Adipocyte (in vitro differentiated cells): ENCODE measurements at regions not wholly inside any gene's neighbourhood (a gene's known extent, or its start where the extent isn't known, plus 50 kb on each side); places are given as distances from the start of the nearest gene placed in this dataset.
"Not testable (repeated sequence)": the region's sequence is repeated elsewhere in the genome, so short reads cannot be mapped to it uniquely, and the experiment has no call there.

Experiments used
- DNase-seq: peaks from one replicate; pipeline ENCODE4 v3.0.0-alpha.2; 2015; ENCODE audit warnings: low read depth
- H3K27me3 ChIP-seq: replicated peaks from 2 replicates; pipeline ENCODE4 v1.7.0; 2013; ENCODE audit warnings: mild to moderate bottlenecking, low read length, moderate library complexity; ENCODE audit not compliant: control insufficient read depth, insufficient read depth
- H3K36me3 ChIP-seq: 2 replicates; pipeline ENCODE4 v1.7.0; 2013; ENCODE audit warnings: low read length, mild to moderate bottlenecking, moderate library complexity; ENCODE audit not compliant: control insufficient read depth, insufficient read depth, severe bottlenecking
- H3K4me1 ChIP-seq: 2 replicates; pipeline ENCODE4 v1.7.0; 2013; ENCODE audit warnings: mild to moderate bottlenecking, low read length, moderate library complexity; ENCODE audit not compliant: control insufficient read depth, insufficient read depth
- H3K4me3 ChIP-seq: 2 replicates; pipeline ENCODE4 v1.7.0; 2013; ENCODE audit warnings: mild to moderate bottlenecking, low read length, moderate library complexity
- H3K9ac ChIP-seq: 2 replicates; pipeline ENCODE4 v1.7.0; 2013; ENCODE audit warnings: mild to moderate bottlenecking, low read length, moderate library complexity
- H3K9me3 ChIP-seq: 2 replicates; pipeline ENCODE4 v1.7.0; 2013; ENCODE audit warnings: mild to moderate bottlenecking, low read length, moderate library complexity; ENCODE audit not compliant: control insufficient read depth

DNA sequence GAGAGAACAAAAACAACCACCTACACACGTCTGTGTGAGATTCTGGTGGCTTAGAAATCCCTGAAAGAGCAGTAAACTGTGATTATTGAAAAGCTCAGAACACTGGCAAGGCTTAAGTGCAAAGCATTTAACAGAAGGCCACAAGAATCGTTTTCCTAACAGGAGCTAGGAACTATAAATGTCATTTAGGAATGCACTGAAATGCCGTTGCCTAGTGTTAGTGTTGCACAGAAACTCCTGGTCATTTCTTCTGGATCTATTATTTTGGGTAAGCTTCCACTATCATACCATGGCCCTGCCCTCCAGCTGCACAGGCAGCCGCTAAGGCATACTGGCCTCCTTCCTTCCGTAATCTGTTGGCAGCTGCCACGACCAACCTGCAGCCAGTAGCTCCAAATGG lies 923.2 kb downstream of the NLGN4X start:
- no peaks in the 10 kb centered on the region for H3K27me3 ChIP-seq
- DNase-seq = no peak
- H3K4me3 ChIP-seq = no peak overlapping the region
- H3K9ac ChIP-seq = no peak overlapping the region
- H3K4me1 ChIP-seq = no peaks in the 10 kb centered on the region
- H3K36me3 ChIP-seq = no peaks in the 10 kb centered on the region
- H3K9me3 ChIP-seq = no peaks in the 10 kb centered on the region

GRCh38 chrX:5295004-5295403 lies 933.7 kb downstream of the NLGN4X start:
- no peak overlapping the region for H3K4me3 ChIP-seq
- H3K9me3 ChIP-seq = peaks cover 3% of the 10 kb centered on the region
- no peaks in the 10 kb centered on the region for H3K36me3 ChIP-seq
- H3K4me1 ChIP-seq = no peaks in the 10 kb centered on the region
- no peaks in the 10 kb centered on the region for H3K27me3 ChIP-seq
- H3K9ac ChIP-seq = no peak overlapping the region
- DNase-seq = no peak

GRCh38 chrX:5290635-5291034 lies 938.0 kb downstream of the NLGN4X start:
- DNase-seq = no peak
- Histone ChIP-seq H3K27me3 (no peaks in the 10 kb centered on the region), H3K9ac (no peak overlapping the region)

GRCh38 chrX:5289949-5290348 lies 938.7 kb downstream of the NLGN4X start:
- H3K9me3 ChIP-seq, H3K4me1 ChIP-seq, H3K36me3 ChIP-seq, H3K9ac ChIP-seq, DNase-seq, H3K27me3 ChIP-seq, H3K4me3 ChIP-seq: not testable (repeated sequence)

More at GRCh38 chrX:5290635-5291034, 938.0 kb downstream of the NLGN4X start:
- Histone ChIP-seq H3K36me3 (no peaks in the 10 kb centered on the region), H3K4me3 (no peak overlapping the region), H3K9me3 (peaks cover 3% of the 10 kb centered on the region), H3K4me1 (no peaks in the 10 kb centered on the region)

GRCh38 chrX:5278908-5279307 lies 949.8 kb downstream of the NLGN4X start:
- Histone ChIP-seq H3K9ac (no peak overlapping the region), H3K36me3 (no peaks in the 10 kb centered on the region), H3K27me3 (no peaks in the 10 kb centered on the region), H3K4me3 (no peak overlapping the region), H3K9me3 (peaks cover 3% of the 10 kb centered on the region), H3K4me1 (no peaks in the 10 kb centered on the region)
- no peak for DNase-seq

- no peak for DNase-seq
- Histone ChIP-seq H3K4me3 (no peak overlapping the region), H3K4me1 (no peaks in the 10 kb centered on the region), H3K36me3 (no peaks in the 10 kb centered on the region), H3K27me3 (no peaks in the 10 kb centered on the region), H3K9ac (no peak overlapping the region), H3K9me3 (peaks cover 8% of the 10 kb centered on the region)
Observed at GRCh38 chrX:5265324-5265850, 963.3 kb downstream of the NLGN4X start.

DNA sequence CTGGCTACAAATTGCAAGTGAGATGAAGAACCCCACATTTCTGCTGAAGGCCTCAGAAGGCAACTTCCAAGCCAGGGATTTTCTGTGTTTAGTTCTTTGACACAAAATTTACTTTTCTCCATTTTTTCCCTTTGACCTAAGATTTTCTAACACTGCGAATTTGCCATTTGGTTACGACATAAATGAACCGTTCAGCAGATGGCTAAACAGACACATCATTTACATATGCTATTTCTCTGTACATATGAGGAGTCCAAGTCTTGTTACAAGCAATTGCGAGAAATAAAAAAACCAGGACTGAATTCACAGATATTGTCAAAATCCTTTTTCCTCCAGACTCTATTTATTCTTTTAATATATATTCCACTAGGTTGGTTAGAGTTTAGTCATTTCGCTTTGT lies 978.6 kb downstream of the NLGN4X start:
- no peaks in the 10 kb centered on the region for H3K4me1 ChIP-seq
- no peak for DNase-seq

GRCh38 chrX:5242091-5242790 lies 986.4 kb downstream of the NLGN4X start:
- DNase-seq = no peak
- H3K4me1 ChIP-seq = no peaks in the 10 kb centered on the region
- H3K9me3 ChIP-seq = no peaks in the 10 kb centered on the region
- H3K4me3 ChIP-seq = no peak overlapping the region
- H3K27me3 ChIP-seq = no peaks in the 10 kb centered on the region
- H3K36me3 ChIP-seq = no peaks in the 10 kb centered on the region
- no peak overlapping the region for H3K9ac ChIP-seq

More for the DNA sequence above, 978.6 kb downstream of the NLGN4X start:
- H3K4me3 ChIP-seq = no peak overlapping the region
- no peaks in the 10 kb centered on the region for H3K27me3 ChIP-seq
- H3K9ac ChIP-seq = no peak overlapping the region
- no peaks in the 10 kb centered on the region for H3K36me3 ChIP-seq
- no peaks in the 10 kb centered on the region for H3K9me3 ChIP-seq

DNA sequence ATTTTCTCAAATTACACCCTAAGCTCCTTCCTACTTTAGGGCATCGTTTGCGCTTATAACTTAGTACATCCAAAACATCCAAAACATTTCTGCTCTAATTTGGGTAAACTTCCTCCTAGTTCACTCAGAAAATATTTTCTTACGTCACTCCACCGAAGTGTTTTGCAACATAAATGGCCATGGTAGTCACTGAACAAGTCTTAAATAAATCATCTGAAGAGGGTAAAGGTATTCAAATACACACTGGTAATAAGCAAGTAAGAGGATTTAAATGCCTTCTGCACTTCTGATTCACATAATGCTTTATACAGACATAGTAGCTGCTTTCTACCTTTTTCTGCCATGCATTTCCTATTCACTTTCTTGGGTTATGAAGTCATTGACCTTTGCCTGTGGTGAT lies 991.9 kb downstream of the NLGN4X start:
- Histone ChIP-seq H3K27me3 (no peaks in the 10 kb centered on the region), H3K4me3 (no peak overlapping the region), H3K9me3 (peaks cover 6% of the 10 kb centered on the region), H3K4me1 (no peaks in the 10 kb centered on the region), H3K36me3 (no peaks in the 10 kb centered on the region), H3K9ac (no peak overlapping the region)
- DNase-seq = no peak

DNA sequence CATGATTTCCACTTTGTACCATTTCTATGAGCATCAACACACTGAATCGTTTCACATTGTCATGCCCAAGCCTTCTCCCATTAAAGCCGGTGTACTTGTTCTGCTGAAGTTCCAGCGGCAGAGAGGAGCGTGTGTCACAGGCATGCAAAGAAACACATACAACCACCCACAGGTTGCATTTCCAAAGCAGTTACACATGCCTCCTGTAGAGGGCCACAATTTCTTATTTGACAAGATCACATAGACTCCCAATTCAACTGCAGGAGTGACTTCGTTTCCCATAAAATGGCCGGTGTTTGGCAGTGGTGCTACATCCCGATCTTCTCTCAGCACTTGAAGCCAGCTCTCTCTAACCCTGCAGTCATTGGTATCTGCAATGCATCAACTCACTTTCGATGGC lies 992.6 kb downstream of the NLGN4X start:
- no peak for DNase-seq
- no peaks in the 10 kb centered on the region for H3K27me3 ChIP-seq
- H3K9ac ChIP-seq = no peak overlapping the region
- no peak overlapping the region for H3K4me3 ChIP-seq
- H3K4me1 ChIP-seq = no peaks in the 10 kb centered on the region
- no peaks in the 10 kb centered on the region for H3K36me3 ChIP-seq
- H3K9me3 ChIP-seq = peaks cover 6% of the 10 kb centered on the region

DNA sequence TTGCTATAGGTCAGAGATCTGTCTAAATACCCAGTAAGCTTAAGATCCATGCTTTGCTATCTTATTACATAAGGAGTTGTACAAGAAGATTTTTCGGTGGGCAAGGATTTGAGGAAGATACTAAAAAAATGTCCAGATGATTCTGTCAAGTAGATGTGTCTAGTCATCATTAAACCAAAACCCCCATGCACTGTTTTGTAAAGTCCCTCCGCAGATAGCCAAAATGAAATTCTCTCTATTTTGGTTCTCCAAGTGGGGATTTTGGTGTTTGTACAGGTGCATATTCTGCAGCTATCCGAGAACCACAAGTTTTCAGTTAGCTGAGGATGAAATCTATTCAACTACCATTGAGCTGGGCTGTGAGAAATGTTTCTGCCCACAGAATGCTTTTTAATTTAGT lies 994.8 kb downstream of the NLGN4X start:
- no peak for DNase-seq
- H3K4me3 ChIP-seq = no peak overlapping the region
- H3K36me3 ChIP-seq = no peaks in the 10 kb centered on the region
- no peaks in the 10 kb centered on the region for H3K27me3 ChIP-seq
- H3K9me3 ChIP-seq = peaks cover 6% of the 10 kb centered on the region
- H3K4me1 ChIP-seq = no peaks in the 10 kb centered on the region
- no peak overlapping the region for H3K9ac ChIP-seq

DNA sequence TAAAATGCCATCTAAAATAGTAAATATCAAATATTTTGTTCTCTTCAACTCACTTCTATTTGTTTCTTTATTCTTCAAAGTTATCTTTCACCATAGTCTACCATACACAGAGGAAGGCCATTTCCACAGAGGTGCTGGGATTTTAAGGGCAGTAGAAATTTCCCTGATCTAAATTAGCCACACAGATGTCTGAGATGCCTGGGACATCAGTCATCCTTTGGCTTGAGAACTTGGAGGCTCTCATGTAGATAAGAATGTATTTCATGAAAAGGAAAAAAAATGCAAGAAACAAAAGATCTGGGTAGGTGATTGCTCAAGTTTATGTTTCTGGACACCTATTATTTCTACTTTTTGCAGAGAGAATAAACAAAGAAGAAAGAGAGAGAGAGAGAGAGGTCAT lies 1008.2 kb downstream of the NLGN4X start:
- H3K9ac ChIP-seq = no peak overlapping the region

More for the DNA sequence above, 1008.2 kb downstream of the NLGN4X start:
- H3K4me1 ChIP-seq = no peaks in the 10 kb centered on the region
- no peaks in the 10 kb centered on the region for H3K27me3 ChIP-seq
- no peak for DNase-seq
- H3K36me3 ChIP-seq = no peaks in the 10 kb centered on the region
- H3K9me3 ChIP-seq = no peaks in the 10 kb centered on the region
- H3K4me3 ChIP-seq = no peak overlapping the region
